ENCODE measurements at regions not wholly inside any gene's neighbourhood (a gene's known extent, or its start where the extent isn't known, plus 50 kb on each side); places are given as distances from the start of the nearest gene placed in this dataset.

DNA sequence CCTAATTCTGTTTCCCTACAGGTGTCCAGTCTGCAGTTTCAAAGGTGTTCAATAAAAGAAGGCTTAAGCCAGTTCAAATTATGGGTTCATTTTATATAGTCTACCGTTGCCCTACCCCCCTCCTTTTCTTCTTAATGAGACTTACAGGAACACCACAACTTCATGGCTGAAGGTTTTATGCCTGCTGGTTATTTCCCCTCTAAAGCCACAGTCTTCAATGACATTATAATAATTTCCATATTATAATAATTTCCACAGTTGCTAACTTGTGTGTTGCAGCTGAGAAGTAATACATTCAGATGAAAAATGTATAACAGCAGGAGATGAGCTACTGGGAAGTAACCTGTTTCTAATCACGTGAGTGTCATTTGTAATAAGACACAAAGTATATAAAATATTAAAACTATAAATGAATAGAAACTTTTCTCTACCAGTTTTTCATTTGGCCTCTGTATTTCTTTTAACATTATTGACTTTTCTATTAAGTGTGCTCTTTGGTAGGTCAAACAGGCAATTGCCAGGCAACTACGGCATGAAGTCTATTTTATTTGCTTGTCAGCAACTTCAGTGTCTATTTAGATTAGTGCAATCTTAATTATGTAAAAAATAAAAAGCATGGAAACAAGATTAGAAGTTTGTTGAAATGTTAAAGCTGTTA is 120.5 kb upstream of the HMHB1 start:
- TF ChIP-seq, protein P1, sequence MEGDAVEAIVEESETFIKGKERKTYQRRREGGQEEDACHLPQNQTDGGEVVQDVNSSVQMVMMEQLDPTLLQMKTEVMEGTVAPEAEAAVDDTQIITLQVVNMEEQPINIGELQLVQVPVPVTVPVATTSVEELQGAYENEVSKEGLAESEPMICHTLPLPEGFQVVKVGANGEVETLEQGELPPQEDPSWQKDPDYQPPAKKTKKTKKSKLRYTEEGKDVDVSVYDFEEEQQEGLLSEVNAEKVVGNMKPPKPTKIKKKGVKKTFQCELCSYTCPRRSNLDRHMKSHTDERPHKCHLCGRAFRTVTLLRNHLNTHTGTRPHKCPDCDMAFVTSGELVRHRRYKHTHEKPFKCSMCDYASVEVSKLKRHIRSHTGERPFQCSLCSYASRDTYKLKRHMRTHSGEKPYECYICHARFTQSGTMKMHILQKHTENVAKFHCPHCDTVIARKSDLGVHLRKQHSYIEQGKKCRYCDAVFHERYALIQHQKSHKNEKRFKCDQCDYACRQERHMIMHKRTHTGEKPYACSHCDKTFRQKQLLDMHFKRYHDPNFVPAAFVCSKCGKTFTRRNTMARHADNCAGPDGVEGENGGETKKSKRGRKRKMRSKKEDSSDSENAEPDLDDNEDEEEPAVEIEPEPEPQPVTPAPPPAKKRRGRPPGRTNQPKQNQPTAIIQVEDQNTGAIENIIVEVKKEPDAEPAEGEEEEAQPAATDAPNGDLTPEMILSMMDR (IDR thresholded peaks at IDR 0.05) = no peak
- no peak for TF ChIP-seq POLR2A (IDR thresholded peaks at IDR 0.05)
